GM18498 (cell line): ENCODE measurements at regions not wholly inside any gene's neighbourhood (a gene's known extent, or its start where the extent isn't known, plus 50 kb on each side); places are given as distances from the start of the nearest gene placed in this dataset.
"Not testable (repeated sequence)": the region's sequence is repeated elsewhere in the genome, so short reads cannot be mapped to it uniquely, and the experiment has no call there.

Experiments
- ATAC-seq: cut with Tn5 transposase; IDR thresholded peaks from one replicate; pipeline ENCODE4 v1.9.1; 2021; ENCODE audit warnings: mild to moderate bottlenecking, moderate library complexity; ENCODE audit not compliant: unreplicated experiment

DNA sequence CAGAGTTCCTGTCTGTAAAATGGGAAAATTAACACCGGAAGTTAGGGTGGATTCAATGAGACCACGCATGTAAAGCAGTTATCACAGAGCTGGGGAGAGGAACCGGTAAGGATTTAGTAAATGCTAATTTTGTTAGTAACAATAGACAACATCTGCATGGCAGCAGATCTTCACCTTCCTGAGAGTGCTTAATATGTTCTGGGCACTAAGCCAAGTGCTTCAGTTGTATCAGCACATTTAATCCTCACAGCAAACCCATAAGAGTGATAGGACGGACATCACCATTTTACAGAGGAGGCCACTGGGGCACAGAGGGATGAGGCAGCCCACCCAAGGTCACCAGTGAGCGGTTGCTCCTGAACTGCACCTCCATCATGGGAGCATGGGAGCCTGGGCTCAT is 189.4 kb downstream of the WNT5A start:
- ATAC-seq: no peak

- no peak for ATAC-seq
Observed at GRCh38 chr3:55297245-55297644, 189.9 kb downstream of the WNT5A start.

- ATAC-seq: no peak
Observed at GRCh38 chr3:55296791-55297190, 190.3 kb downstream of the WNT5A start.

DNA sequence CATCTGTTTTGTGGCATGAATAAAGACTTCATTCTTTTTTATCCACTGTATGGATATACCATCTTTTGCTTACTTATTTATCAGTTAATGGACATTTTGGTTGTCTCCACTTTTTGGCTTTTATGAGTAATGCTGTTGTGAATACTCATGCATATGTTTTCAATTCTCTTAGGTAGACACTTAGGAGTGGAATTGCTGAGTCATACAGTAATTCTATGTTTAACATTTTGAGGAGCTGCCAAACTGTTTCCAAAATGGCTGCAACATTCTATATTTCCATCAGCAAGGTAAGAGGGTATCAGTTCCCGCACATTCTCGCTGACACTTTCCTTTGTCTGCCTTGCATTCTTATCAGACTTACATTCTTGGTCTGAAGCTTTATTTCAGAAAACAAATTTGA is 191.1 kb downstream of the WNT5A start:
- no peak for ATAC-seq

DNA sequence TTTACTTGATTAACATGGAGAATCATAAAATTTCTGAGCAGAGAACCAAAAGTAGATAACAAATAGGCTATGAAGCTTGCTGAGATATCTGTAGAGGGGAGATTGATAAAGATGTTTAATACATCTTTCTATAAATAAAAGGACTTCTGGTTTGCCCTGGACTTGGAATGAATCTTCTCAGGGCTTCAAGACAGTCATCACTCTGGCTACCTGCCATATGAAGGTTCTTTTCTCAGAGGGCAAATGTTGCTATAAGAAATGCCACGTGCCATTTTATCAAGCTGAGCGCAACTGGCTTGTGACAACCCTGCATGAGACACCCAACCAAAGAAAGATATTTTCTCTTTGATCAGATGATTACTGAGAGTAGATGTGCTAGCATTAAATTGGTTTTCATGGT is 192.5 kb downstream of the WNT5A start:
- no peak for ATAC-seq

GRCh38 chr3:55292360-55292759 is 194.7 kb downstream of the WNT5A start:
- no peak for ATAC-seq

DNA sequence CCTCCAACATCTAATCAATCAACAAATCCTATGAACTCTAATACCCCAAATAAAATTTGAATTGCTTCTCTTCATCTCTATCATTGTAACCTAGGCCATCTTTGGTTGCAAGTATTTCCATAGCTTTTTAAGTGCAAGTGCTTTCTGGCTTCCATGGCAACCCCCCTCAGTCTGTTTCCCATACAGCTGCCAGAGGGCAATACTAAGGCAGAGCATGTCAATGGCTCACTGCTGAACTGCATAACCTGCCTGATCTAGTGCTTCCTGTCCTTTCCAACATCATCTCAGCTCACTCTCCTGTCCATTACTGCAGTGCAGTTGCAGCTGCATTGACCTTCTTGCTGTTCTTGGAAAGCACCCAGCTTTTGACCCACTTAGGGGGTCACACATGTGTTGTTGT is 198.4 kb downstream of the WNT5A start:
- no peak for ATAC-seq

GRCh38 chr3:55286693-55287092 is 200.4 kb downstream of the WNT5A start:
- no peak for ATAC-seq

GRCh38 chr3:55285156-55285555 is 201.9 kb downstream of the WNT5A start:
- ATAC-seq: no peak

- no peak for ATAC-seq
Observed at GRCh38 chr3:55283441-55283925, 203.6 kb downstream of the WNT5A start.

- no peak for ATAC-seq
Observed at GRCh38 chr3:55282994-55283393, 204.1 kb downstream of the WNT5A start.

GRCh38 chr3:55272031-55272645 is 215.0 kb downstream of the WNT5A start:
- no peak for ATAC-seq

GRCh38 chr3:55271549-55271948 is 215.6 kb downstream of the WNT5A start:
- ATAC-seq: no peak

DNA sequence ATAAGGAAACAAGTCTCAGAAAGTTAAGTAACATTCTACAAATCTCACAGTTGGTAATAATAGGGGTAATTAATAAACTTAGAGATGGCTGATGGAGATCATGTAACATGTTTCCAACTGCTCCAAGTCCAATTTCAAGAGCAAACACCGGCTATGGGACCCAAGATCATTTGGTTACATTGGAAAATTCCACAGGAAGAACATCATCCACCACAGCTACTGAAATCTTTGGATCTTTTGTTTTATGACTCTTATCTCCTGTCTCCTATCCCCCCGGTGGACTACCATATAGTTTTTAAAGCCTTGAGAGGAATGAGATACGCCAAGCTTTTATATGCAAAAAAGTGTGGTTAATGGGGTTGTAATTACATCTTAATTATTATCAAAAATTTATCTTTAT is 216.1 kb downstream of the WNT5A start:
- ATAC-seq: no peak

- ATAC-seq: no peak
Observed at GRCh38 chr3:55269636-55270035, 217.5 kb downstream of the WNT5A start.

GRCh38 chr3:55269096-55269495 is 218.0 kb downstream of the WNT5A start:
- no peak for ATAC-seq

DNA sequence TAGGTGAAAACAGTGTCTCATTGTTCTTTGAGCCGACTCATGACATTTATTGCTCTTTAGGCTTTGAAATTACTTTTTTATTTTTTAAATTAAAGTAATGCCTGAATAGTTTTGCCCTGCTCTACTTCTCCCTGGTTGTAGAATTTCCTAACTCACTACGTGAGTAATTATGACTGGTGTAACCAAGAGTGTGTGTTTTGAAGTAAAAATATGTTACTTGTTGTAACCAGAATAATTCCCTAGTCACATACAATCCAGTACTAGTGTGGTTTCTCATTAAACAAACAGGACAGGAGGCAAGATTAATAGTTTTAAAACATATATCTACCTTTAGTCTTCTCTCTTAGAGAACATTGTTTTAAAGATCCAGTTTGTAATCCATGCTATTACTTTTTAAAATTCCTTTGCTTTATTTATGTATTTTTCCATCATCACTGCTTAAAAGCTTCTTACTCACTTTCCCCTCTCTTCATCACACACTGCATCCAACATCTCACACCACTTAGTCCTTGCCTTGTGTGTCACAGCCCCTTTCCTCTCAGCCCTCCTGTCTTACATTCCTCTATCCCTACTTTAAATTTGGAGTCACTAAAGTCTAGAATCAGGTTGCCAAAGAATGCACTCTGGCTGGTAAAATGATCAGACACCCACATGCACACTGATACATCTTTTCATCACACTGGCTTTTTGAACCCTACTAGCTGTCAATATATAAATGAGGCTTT is 219.7 kb downstream of the WNT5A start:
- ATAC-seq: no peak

DNA sequence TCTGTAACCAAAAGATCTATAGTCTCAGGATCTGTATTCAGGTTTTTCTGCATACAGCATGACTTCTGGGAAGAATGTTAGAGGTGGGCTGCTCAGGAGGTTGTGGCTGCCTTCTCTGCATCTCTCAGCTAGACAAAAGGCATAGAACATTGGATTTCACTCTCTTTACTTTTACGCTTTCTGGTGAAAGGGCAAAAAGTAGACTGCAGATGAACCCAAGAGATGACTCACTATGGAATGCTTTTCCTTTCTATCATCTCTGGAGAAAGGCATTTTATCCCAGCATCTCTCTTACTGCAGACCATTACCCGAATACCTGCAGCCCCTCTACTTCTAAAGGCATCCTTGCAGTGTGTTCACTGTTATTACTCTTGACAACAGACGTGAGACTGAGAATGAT is 222.2 kb downstream of the WNT5A start:
- no peak for ATAC-seq

- no peak for ATAC-seq
Observed at GRCh38 chr3:55252921-55253320, 234.2 kb downstream of the WNT5A start.

- not testable (repeated sequence) for ATAC-seq
Observed at GRCh38 chr3:55249156-55249555, 237.9 kb downstream of the WNT5A start.

- no peak for ATAC-seq
Observed at GRCh38 chr3:55247666-55248065, 239.4 kb downstream of the WNT5A start.

DNA sequence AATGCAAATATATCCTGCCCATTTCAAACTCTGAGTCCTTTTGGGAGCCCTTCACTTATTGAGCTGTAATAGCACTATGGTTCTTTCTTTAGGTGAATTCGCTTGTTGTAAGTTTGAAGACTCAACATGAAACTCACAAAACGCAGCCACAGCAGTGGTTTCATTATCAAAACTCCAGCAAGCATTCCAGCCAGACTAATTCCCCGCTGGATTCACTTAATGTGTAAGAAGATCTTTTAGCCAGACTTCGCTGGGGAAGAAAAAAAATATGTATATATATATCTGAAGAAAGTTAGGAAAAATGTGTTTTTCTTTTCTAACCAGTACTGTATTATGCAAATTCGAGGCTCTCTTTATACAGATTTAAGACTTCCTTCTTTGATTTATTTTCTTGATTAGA is 241.1 kb downstream of the WNT5A start:
- ATAC-seq: no peak

GRCh38 chr3:55245351-55245750 is 241.8 kb downstream of the WNT5A start:
- no peak for ATAC-seq
